ENCODE measurements at regions not wholly inside any gene's neighbourhood (a gene's known extent, or its start where the extent isn't known, plus 50 kb on each side); places are given as distances from the start of the nearest gene placed in this dataset.

DNA sequence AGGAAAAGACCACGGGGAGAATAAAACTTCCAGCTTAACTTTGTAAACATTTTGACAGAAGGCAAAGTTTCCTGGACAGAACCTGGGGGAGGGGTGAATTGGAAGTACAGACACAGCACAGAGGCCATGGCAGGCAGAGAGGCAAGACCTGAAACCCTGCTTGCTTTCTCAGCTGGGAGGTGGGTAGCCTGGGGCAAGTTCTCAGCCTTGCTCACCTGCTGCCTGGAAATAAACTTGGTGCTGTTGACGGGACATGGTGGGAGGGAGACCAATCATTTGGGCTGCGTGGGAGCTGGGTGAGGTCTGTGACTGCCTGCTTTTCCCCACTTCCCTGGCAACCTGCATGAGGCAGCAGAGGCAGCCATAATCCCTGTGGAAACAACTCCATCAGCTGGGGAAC, 221.3 kb downstream of the MOXD1 start:
- Histone ChIP-seq H4K20me1 (ENCODE audit: insufficient read depth, poor library complexity, severe bottlenecking) (no peaks in the 10 kb centered on the region), H3K36me3 (replicated peaks; ENCODE audit: insufficient read depth, low read depth) (no peaks in the 10 kb centered on the region), H3K4me2 (no peak overlapping the region), H3K79me2 (no peaks in the 10 kb centered on the region), H3K9me3 (ENCODE audit: low read depth) (peaks cover 8% of the 10 kb centered on the region), H3K9me2 (replicated peaks; ENCODE audit: insufficient read depth) (no peaks in the 10 kb centered on the region), H3K4me1 (ENCODE audit: insufficient read depth) (no peaks in the 10 kb centered on the region), H3K27ac (no peak overlapping the region), H3K27me3 (no peaks in the 10 kb centered on the region), H3K4me3 (no peak overlapping the region), H2AFZ (no peak overlapping the region)
- no peak for DNase-seq (ENCODE audit: low spot score)
- 66% methylated on average over 3 of the region's 3 CpGs for WGBS (ENCODE audit: low lambda C conversion rate, missing lambda C conversion rate)
- TF ChIP-seq CTCF (IDR thresholded peaks at IDR 0.05; ENCODE audit: poor library complexity) (no peak), EZH2phosphoT487 (IDR thresholded peaks at IDR 0.05; ENCODE audit: low read depth, severe bottlenecking, unreplicated experiment) (no peak), EZH2 (IDR thresholded peaks at IDR 0.05; ENCODE audit: borderline replicate concordance) (no peak)

GRCh38 chr6:132174919-132175318, 223.7 kb upstream of the CCN2 start:
- 83% methylated on average over 3 of the region's 3 CpGs for WGBS (ENCODE audit: low lambda C conversion rate, missing lambda C conversion rate)
- no peak for DNase-seq (ENCODE audit: low spot score)
- no peak overlapping the region for H3K4me2 ChIP-seq
- H3K27ac ChIP-seq, result no peak overlapping the region
- no peaks in the 10 kb centered on the region for H3K9me2 ChIP-seq (replicated peaks; ENCODE audit: insufficient read depth)
- no peaks in the 10 kb centered on the region for H4K20me1 ChIP-seq (ENCODE audit: insufficient read depth, poor library complexity, severe bottlenecking)
- no peaks in the 10 kb centered on the region for H3K79me2 ChIP-seq
- no peak for TF ChIP-seq CTCF (IDR thresholded peaks at IDR 0.05; ENCODE audit: poor library complexity)
- H3K27me3 ChIP-seq, result no peaks in the 10 kb centered on the region
- H3K4me3 ChIP-seq, result no peak overlapping the region
- no peak overlapping the region for H2AFZ ChIP-seq
- H3K36me3 ChIP-seq (replicated peaks; ENCODE audit: insufficient read depth, low read depth), result no peaks in the 10 kb centered on the region
- peaks cover 10% of the 10 kb centered on the region for H3K9me3 ChIP-seq (ENCODE audit: low read depth)
- no peaks in the 10 kb centered on the region for H3K4me1 ChIP-seq (ENCODE audit: insufficient read depth)

- Histone ChIP-seq H3K79me2 (no peaks in the 10 kb centered on the region), H3K4me1 (ENCODE audit: insufficient read depth) (no peaks in the 10 kb centered on the region), H4K20me1 (ENCODE audit: insufficient read depth, poor library complexity, severe bottlenecking) (no peaks in the 10 kb centered on the region), H3K27me3 (no peaks in the 10 kb centered on the region), H2AFZ (no peak overlapping the region), H3K9me2 (replicated peaks; ENCODE audit: insufficient read depth) (no peaks in the 10 kb centered on the region), H3K4me3 (no peak overlapping the region), H3K4me2 (no peak overlapping the region), H3K27ac (peak overlapping the region; percentile 28), H3K9me3 (ENCODE audit: low read depth) (no peaks in the 10 kb centered on the region), H3K36me3 (replicated peaks; ENCODE audit: insufficient read depth, low read depth) (no peaks in the 10 kb centered on the region)
- no peak for DNase-seq (ENCODE audit: low spot score)
- TF ChIP-seq EZH2 (IDR thresholded peaks at IDR 0.05; ENCODE audit: borderline replicate concordance), result no peak
- no peak for TF ChIP-seq EZH2phosphoT487 (IDR thresholded peaks at IDR 0.05; ENCODE audit: low read depth, severe bottlenecking, unreplicated experiment)
- TF ChIP-seq CTCF (IDR thresholded peaks at IDR 0.05; ENCODE audit: poor library complexity), result no peak
- WGBS (ENCODE audit: low lambda C conversion rate, missing lambda C conversion rate), result 83% methylated on average over 3 of the region's 3 CpGs
Measured at GRCh38 chr6:132168961-132169360, 217.8 kb upstream of the CCN2 start.
